AG04449 (cell line): ENCODE measurements at regions not wholly inside any gene's neighbourhood (a gene's known extent, or its start where the extent isn't known, plus 50 kb on each side); places are given as distances from the start of the nearest gene placed in this dataset.

Source experiments
- CTCF ChIA-PET: fragments of 350-600 bp; formaldehyde crosslinking; extraction: SDS; loops from one replicate; lab custom pipeline; 2021; ENCODE audit warnings: antibody characterized with exemption; lab: Yijun Ruan, JAX
- POLR2A ChIA-PET: fragments of 400-600, 350-600 bp; formaldehyde crosslinking; extraction: SDS; loops from one replicate; lab custom pipeline; 2020; ENCODE audit warnings: antibody characterized with exemption, inconsistent platforms; lab: Yijun Ruan, JAX
- DNase-seq: peaks from one replicate; pipeline ENCODE4 v3.0.0-alpha.2; 2010; ENCODE audit warnings: low read depth, low spot score
- H3K4me3 ChIP-seq: 2 replicates; pipeline ENCODE4 v1.5.1; 2011; ENCODE audit warnings: low read depth, mild to moderate bottlenecking, control low read depth, low read length
- CTCF ChIP-seq: IDR thresholded peaks from one replicate; pipeline ENCODE4 v1.5.1; 2011; ENCODE audit warnings: mild to moderate bottlenecking, moderate library complexity, low read length, control low read depth, inconsistent platforms; ENCODE audit not compliant: insufficient read depth; ENCODE audit errors: missing control alignments

GRCh38 chr4:125808570-125808969 is 493.8 kb downstream of the FAT4 start:
- CTCF ChIA-PET = interaction anchor here (1.0 kb wide), 1 partner anchor 494 kb away, joined by 3 read pairs; the partner anchor contains the start of gene FAT4
- no peak overlapping the region for H3K4me3 ChIP-seq
- DNase-seq = no peak
- POLR2A ChIA-PET = no interaction called here
- no peak for TF ChIP-seq CTCF

- no peak overlapping the region for H3K4me3 ChIP-seq
- ChIA-PET POLR2A (no interaction called here), CTCF (no interaction called here)
- no peak for DNase-seq
- no peak for TF ChIP-seq CTCF
These were observed 497.1 kb downstream of the FAT4 start for GRCh38 chr4:125811892-125812291.

GRCh38 chr4:125826801-125827695 is 512.3 kb downstream of the FAT4 start:
- POLR2A ChIA-PET = no interaction called here
- CTCF ChIA-PET = no interaction called here
- no peak for DNase-seq
- no peak for TF ChIP-seq CTCF
- H3K4me3 ChIP-seq = no peak overlapping the region

GRCh38 chr4:125827696-125828052 is 512.9 kb downstream of the FAT4 start:
- TF ChIP-seq CTCF = no peak
- DNase-seq = no peak
- ChIA-PET POLR2A (no interaction called here), CTCF (no interaction called here)
- no peak overlapping the region for H3K4me3 ChIP-seq

GRCh38 chr4:125828346-125828745 is 513.6 kb downstream of the FAT4 start:
- no peak overlapping the region for H3K4me3 ChIP-seq
- TF ChIP-seq CTCF = no peak
- ChIA-PET CTCF (no interaction called here), POLR2A (no interaction called here)
- no peak for DNase-seq

- no peak for DNase-seq
- TF ChIP-seq CTCF = no peak
- H3K4me3 ChIP-seq = no peak overlapping the region
- CTCF ChIA-PET = no interaction called here
- POLR2A ChIA-PET = no interaction called here
These were observed 517.4 kb downstream of the FAT4 start for GRCh38 chr4:125832161-125832560.
